Fibroblast of mammary gland (primary cell): ENCODE measurements at regions not wholly inside any gene's neighbourhood (a gene's known extent, or its start where the extent isn't known, plus 50 kb on each side); places are given as distances from the start of the nearest gene placed in this dataset.
"Not testable (repeated sequence)": the region's sequence is repeated elsewhere in the genome, so short reads cannot be mapped to it uniquely, and the experiment has no call there.

Source experiments
- DNase-seq: peaks from one replicate; pipeline ENCODE4 v3.0.0-alpha.2; 2010; ENCODE audit warnings: low read depth
- H3K4me3 ChIP-seq: 2 replicates; pipeline ENCODE4 v1.5.1; 2011; ENCODE audit warnings: low read depth, mild to moderate bottlenecking, low read length, moderate library complexity; ENCODE audit not compliant: control insufficient read depth
- TF ChIP-seq, protein P1 (sequence below): conservative IDR thresholded peaks from 2 replicates; pipeline ENCODE4 v1.5.1; 2011; ENCODE audit warnings: low read depth, low read length, inconsistent platforms; ENCODE audit not compliant: control insufficient read depth, insufficient read depth

DNA sequence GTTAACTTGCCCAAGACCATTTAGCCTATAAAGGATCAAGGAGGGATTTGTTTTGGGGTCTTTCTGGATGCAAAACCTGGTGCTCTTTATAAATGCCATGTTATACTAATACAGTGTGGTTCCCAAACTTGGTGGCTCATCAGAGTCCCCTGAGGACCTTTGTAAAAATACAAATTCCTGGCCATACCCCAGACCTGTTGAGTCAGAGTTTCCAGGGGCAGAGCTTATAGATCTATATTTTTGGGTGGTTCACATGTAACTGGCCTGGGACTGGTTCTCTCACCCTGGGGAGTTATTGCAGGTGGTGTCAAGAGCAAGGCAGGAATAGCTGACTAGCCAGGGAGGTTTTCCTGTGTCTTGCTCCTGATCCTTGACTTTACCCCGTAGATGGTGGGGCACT is 136.9 kb upstream of the HNRNPU start:
- TF ChIP-seq, protein P1, sequence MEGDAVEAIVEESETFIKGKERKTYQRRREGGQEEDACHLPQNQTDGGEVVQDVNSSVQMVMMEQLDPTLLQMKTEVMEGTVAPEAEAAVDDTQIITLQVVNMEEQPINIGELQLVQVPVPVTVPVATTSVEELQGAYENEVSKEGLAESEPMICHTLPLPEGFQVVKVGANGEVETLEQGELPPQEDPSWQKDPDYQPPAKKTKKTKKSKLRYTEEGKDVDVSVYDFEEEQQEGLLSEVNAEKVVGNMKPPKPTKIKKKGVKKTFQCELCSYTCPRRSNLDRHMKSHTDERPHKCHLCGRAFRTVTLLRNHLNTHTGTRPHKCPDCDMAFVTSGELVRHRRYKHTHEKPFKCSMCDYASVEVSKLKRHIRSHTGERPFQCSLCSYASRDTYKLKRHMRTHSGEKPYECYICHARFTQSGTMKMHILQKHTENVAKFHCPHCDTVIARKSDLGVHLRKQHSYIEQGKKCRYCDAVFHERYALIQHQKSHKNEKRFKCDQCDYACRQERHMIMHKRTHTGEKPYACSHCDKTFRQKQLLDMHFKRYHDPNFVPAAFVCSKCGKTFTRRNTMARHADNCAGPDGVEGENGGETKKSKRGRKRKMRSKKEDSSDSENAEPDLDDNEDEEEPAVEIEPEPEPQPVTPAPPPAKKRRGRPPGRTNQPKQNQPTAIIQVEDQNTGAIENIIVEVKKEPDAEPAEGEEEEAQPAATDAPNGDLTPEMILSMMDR, result no peak
- no peak overlapping the region for H3K4me3 ChIP-seq
- no peak for DNase-seq

DNA sequence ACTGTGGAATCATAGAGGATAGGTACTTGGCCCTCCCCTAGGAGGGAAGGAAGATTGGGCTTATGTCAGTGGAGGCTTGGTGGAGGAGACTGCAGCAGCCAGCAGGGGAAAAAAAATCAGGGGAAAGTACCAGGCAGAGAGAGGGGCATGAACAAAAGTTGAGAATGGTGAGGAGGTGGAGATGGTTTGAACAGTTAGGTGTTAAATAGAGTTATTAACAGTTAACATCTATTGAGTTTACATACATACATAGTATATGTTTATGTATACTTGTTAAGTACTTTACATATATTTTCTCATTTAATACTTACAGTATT is 136.5 kb upstream of the HNRNPU start:
- TF ChIP-seq, protein P1, result no peak
- no peak for DNase-seq
- no peak overlapping the region for H3K4me3 ChIP-seq

DNA sequence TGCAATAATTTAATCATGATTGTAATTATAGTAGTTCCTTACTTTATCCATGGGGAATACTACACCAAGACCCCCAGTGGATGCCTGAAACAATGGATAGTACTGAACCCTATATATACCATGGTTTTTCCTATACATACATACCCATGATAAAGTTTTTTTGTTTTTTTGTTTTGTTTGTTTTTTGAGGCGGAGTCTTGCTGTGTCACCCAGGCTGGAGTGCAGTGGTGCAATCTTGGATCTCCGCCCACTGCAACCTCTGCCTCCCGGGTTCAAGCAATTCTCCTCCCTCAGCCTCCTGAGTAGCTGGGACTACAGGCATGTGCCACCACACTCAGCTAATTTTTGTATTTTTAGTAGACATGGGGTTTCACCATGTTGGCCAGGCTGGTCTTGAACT is 135.3 kb upstream of the HNRNPU start:
- not testable (repeated sequence) for H3K4me3 ChIP-seq, DNase-seq

DNA sequence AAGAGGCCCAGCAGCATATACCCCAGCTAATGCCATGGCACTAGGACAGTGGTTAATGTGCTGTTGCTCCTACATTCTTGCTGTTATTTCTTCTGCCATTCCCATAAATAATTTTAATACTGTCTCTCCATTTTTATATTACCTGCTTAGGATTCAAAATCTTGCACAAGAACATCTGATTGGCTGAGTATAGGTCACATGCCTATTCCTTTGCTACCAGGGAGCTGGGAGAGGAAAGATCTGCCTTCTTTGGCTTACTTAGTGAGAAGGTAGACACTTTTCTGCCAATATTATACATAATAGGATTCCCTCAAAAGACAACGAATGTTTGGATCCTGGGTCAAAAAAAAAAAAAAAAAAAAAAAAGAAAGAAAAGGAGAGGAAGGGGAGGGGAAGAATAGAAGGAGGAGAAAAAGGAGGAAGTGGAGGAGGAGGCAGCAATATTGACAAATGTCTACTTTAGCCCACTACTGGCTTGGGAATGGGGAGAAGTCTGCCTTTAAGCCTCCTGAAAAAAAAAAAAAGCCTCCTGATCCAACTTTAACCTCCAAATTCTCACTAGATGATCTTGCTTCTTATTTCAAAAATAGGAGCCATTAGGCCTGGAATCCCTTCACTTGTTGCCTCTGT is 134.5 kb upstream of the HNRNPU start:
- TF ChIP-seq, protein P1, result no peak
- DNase-seq, result no peak
- H3K4me3 ChIP-seq, result no peak overlapping the region

DNA sequence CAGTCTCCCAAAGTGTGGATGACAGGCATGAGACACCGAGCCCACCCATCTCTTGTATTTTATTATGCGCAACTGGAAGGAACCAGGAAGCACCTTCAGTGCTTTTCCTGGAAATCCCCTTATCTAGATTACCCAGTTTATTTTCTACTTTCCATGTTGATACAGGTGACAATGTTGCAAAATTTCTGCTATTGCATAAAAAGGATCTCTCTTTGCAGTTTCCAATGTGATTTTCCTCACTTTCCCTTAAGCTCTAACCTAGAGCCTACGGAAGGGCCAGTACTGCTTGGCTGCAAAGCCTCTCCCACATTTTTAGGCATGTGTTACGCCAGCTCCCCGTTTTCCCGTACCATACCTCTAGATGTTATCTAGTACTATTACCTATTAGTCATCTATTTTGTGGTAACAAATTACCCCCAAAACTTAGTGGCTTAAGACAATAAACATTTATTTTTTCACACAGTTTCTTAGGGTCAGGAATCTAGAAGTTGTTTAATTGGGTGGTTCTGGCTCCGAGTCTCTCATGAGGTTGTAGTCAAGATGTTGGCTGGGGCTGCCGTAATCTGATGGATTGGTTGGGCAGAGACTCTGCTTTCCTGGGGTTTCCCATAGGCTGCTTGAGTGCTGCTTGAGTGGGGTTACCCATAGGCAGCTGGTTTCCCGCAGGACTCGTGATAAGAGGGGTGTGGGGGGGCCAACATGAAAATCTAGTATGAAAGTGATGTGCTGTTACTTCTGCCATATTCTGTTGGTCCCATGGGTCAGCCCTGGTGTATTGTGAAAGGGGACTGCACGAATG is 131.5 kb upstream of the HNRNPU start:
- TF ChIP-seq, protein P1, result no peak
- H3K4me3 ChIP-seq, result no peak overlapping the region
- no peak for DNase-seq

DNA sequence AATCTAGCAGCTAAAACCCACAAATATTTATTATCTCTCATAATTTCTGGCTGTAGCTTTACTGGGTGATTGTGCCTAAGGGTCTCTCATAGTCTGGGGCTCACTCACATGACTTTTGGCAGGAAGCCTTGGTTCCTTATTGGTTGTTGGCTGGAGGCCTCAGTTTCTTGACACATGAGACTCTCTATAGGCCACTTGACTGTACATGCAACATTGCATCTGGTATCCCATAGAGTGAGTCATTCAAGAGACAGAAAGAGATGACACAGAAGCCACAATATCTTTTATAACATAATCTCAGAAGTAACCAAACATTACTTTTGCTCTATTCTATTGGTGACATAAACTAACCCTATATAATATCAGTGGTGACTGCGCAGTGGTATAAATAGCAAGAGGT is 128.5 kb upstream of the HNRNPU start:
- H3K4me3 ChIP-seq, result no peak overlapping the region
- TF ChIP-seq, protein P1, result no peak
- DNase-seq, result peak; percentile 28

DNA sequence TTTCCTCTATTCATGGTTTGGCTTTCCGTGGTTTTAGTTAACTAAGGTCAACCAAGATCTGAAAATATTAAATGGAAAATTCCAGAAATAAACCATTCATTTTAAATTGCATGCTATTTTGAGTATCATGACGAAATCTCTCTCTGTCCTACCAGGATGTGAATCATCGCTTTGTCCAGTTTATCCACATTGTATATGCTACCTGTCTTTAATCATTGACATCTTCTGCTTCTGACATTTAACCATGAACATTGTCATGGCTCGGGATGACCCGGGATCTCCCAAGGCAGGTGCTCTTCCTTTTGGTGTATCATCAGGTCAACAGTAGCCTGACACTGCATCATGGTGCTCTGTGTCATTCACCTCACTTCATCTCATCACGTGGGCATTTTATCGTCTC is 125.5 kb upstream of the HNRNPU start:
- H3K4me3 ChIP-seq, result no peak overlapping the region
- TF ChIP-seq, protein P1, result no peak
- DNase-seq, result peak; percentile 49
